Body of pancreas (tissue), 4 donors: ENCODE measurements at regions not wholly inside any gene's neighbourhood (a gene's known extent, or its start where the extent isn't known, plus 50 kb on each side); places are given as distances from the start of the nearest gene placed in this dataset.

Source experiments
- CTCF ChIP-seq, 7 experiments: fragments of 450-650 bp in 4 of 7; fragments of 200-600 bp in 3 of 7; sonication (generic) in 3 of 7; IDR thresholded peaks; one replicate each; pipeline ENCODE4 v1.5.1; 2016 to 2019; ENCODE audit warnings: antibody characterized with exemption in 7 of 7
- POLR2A ChIP-seq, 3 donors: fragments of 450-650 bp; IDR thresholded peaks; one replicate each; pipeline ENCODE4 v1.6.1; 2016; ENCODE audit warnings: antibody characterized with exemption in 3 of 3, mild to moderate bottlenecking in 2 of 3

- TF ChIP-seq POLR2A (IDR thresholded peaks at IDR 0.05) (no peak), CTCF (IDR thresholded peaks at IDR 0.05) (no peak)
Observed at GRCh38 chr1:60636946-60637345, 445.4 kb upstream of the NFIA start.
